Femur (tissue), 1 donor: ENCODE measurements at regions not wholly inside any gene's neighbourhood (a gene's known extent, or its start where the extent isn't known, plus 50 kb on each side); places are given as distances from the start of the nearest gene placed in this dataset.

ENCODE experiments used
- DNase-seq: peaks from one replicate; pipeline ENCODE4 v3.0.0-alpha.2; 2017

GRCh38 chr13:61734683-61735082 lies 319.0 kb upstream of the PCDH20 start:
- no peak for DNase-seq

GRCh38 chr13:61728471-61728870 lies 312.8 kb upstream of the PCDH20 start:
- DNase-seq: peak; percentile 45

GRCh38 chr13:61727767-61728166 lies 312.1 kb upstream of the PCDH20 start:
- no peak for DNase-seq

- no peak for DNase-seq
Measured at GRCh38 chr13:61725806-61726205, 310.2 kb upstream of the PCDH20 start.

- DNase-seq: no peak
Measured at GRCh38 chr13:61722119-61722518, 306.5 kb upstream of the PCDH20 start.

GRCh38 chr13:61712621-61713020 lies 297.0 kb upstream of the PCDH20 start:
- no peak for DNase-seq

GRCh38 chr13:61709258-61709657 lies 293.6 kb upstream of the PCDH20 start:
- no peak for DNase-seq

GRCh38 chr13:61706899-61707298 lies 291.2 kb upstream of the PCDH20 start:
- no peak for DNase-seq

- no peak for DNase-seq
Measured at GRCh38 chr13:61700620-61701019, 285.0 kb upstream of the PCDH20 start.

- no peak for DNase-seq
Measured at GRCh38 chr13:61700181-61700580, 284.5 kb upstream of the PCDH20 start.

GRCh38 chr13:61696676-61697075 lies 281.0 kb upstream of the PCDH20 start:
- DNase-seq: no peak

- DNase-seq: no peak
Measured at GRCh38 chr13:61695147-61695546, 279.5 kb upstream of the PCDH20 start.

- no peak for DNase-seq
Measured at GRCh38 chr13:61692691-61693090, 277.0 kb upstream of the PCDH20 start.

- DNase-seq: no peak
Measured at GRCh38 chr13:61685682-61686012, 270.0 kb upstream of the PCDH20 start.

- no peak for DNase-seq
Measured at GRCh38 chr13:61684976-61685681, 269.5 kb upstream of the PCDH20 start.

GRCh38 chr13:61672756-61673155 lies 257.1 kb upstream of the PCDH20 start:
- no peak for DNase-seq

- no peak for DNase-seq
Measured at GRCh38 chr13:61670384-61671161, 254.9 kb upstream of the PCDH20 start.

GRCh38 chr13:61664801-61665705 lies 249.4 kb upstream of the PCDH20 start:
- no peak for DNase-seq

- DNase-seq: no peak
Measured at GRCh38 chr13:61654481-61654880, 238.8 kb upstream of the PCDH20 start.

- no peak for DNase-seq
Measured at GRCh38 chr13:61648547-61648946, 232.9 kb upstream of the PCDH20 start.

GRCh38 chr13:61612192-61612591 lies 196.5 kb upstream of the PCDH20 start:
- no peak for DNase-seq

GRCh38 chr13:61608138-61608537 lies 192.5 kb upstream of the PCDH20 start:
- DNase-seq: no peak

GRCh38 chr13:61600360-61601033 lies 184.8 kb upstream of the PCDH20 start:
- no peak for DNase-seq
